ENCODE measurements at regions not wholly inside any gene's neighbourhood (a gene's known extent, or its start where the extent isn't known, plus 50 kb on each side); places are given as distances from the start of the nearest gene placed in this dataset.

DNA sequence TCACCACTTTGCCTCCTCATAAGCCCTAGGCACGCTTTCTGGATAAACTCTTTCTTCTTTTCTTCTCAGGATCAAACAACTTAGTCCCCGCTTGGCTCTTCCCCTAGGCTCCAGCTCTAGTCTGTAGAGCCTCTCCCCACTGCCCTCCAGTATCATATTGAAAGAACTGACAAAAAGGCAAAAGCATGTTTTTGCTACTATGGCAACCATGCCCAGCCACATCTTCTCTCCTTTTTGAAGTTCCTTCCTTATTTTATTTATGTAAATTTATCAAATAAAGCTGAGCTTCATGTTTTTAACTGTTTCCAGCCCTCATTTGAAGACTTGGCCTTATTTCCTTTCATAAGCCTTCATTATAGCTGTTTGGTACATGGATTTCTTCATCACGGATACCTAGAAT lies 86.0 kb upstream of the LIMCH1 start:
- CTCF ChIA-PET: no interaction called here
- H3K36me3 ChIP-seq (ENCODE audit: control insufficient read depth, insufficient read depth, low read length): no peaks in the 10 kb centered on the region
- no peak overlapping the region for H3K4me3 ChIP-seq (ENCODE audit: low read depth in 2 of 2, low read length in 2 of 2)
- in situ Hi-C loops (cut with HindIII; ENCODE audit: low pct_unique_long_range_greater_than_20kb, low sequenced_read_pairs): no loop called here
- ATAC-seq (no peak), DNase-seq (ENCODE audit: low read depth, low spot score) (no peak)
- BruUV-seq (replicated peaks): no TSS peak
- intact Hi-C loops (cut with micrococcal nuclease; ENCODE audit: unreplicated experiment): no loop called here
- POLR2A ChIA-PET: no interaction called here
- no peak overlapping the region for H3K27ac ChIP-seq (ENCODE audit: low read length)
- H3K9me3 ChIP-seq (ENCODE audit: control insufficient read depth, insufficient read depth, low read depth, low read length): no peaks in the 10 kb centered on the region
- no peaks in the 10 kb centered on the region for H3K4me1 ChIP-seq (ENCODE audit: control insufficient read depth, insufficient read depth, low read length)
- TF ChIP-seq SIN3A (IDR thresholded peaks at IDR 0.05; ENCODE audit: borderline replicate concordance, insufficient read depth, low read depth, low read length): no peak
- TF ChIP-seq, protein P1, sequence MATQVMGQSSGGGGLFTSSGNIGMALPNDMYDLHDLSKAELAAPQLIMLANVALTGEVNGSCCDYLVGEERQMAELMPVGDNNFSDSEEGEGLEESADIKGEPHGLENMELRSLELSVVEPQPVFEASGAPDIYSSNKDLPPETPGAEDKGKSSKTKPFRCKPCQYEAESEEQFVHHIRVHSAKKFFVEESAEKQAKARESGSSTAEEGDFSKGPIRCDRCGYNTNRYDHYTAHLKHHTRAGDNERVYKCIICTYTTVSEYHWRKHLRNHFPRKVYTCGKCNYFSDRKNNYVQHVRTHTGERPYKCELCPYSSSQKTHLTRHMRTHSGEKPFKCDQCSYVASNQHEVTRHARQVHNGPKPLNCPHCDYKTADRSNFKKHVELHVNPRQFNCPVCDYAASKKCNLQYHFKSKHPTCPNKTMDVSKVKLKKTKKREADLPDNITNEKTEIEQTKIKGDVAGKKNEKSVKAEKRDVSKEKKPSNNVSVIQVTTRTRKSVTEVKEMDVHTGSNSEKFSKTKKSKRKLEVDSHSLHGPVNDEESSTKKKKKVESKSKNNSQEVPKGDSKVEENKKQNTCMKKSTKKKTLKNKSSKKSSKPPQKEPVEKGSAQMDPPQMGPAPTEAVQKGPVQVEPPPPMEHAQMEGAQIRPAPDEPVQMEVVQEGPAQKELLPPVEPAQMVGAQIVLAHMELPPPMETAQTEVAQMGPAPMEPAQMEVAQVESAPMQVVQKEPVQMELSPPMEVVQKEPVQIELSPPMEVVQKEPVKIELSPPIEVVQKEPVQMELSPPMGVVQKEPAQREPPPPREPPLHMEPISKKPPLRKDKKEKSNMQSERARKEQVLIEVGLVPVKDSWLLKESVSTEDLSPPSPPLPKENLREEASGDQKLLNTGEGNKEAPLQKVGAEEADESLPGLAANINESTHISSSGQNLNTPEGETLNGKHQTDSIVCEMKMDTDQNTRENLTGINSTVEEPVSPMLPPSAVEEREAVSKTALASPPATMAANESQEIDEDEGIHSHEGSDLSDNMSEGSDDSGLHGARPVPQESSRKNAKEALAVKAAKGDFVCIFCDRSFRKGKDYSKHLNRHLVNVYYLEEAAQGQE (IDR thresholded peaks at IDR 0.05; ENCODE audit: insufficient read depth in 1 of 2, low read depth in 2 of 2, low read length in 1 of 2): no peak
- TF ChIP-seq, protein P2, sequence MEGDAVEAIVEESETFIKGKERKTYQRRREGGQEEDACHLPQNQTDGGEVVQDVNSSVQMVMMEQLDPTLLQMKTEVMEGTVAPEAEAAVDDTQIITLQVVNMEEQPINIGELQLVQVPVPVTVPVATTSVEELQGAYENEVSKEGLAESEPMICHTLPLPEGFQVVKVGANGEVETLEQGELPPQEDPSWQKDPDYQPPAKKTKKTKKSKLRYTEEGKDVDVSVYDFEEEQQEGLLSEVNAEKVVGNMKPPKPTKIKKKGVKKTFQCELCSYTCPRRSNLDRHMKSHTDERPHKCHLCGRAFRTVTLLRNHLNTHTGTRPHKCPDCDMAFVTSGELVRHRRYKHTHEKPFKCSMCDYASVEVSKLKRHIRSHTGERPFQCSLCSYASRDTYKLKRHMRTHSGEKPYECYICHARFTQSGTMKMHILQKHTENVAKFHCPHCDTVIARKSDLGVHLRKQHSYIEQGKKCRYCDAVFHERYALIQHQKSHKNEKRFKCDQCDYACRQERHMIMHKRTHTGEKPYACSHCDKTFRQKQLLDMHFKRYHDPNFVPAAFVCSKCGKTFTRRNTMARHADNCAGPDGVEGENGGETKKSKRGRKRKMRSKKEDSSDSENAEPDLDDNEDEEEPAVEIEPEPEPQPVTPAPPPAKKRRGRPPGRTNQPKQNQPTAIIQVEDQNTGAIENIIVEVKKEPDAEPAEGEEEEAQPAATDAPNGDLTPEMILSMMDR (IDR thresholded peaks at IDR 0.05): no peak
- TF ChIP-seq TCF7L2 (IDR thresholded peaks at IDR 0.05; ENCODE audit: low read depth, low read length): no peak
- H3K27me3 ChIP-seq (ENCODE audit: control insufficient read depth, insufficient read depth, low read length): peaks cover 2% of the 10 kb centered on the region; the same call in 1 of the 2 replicates

DNA sequence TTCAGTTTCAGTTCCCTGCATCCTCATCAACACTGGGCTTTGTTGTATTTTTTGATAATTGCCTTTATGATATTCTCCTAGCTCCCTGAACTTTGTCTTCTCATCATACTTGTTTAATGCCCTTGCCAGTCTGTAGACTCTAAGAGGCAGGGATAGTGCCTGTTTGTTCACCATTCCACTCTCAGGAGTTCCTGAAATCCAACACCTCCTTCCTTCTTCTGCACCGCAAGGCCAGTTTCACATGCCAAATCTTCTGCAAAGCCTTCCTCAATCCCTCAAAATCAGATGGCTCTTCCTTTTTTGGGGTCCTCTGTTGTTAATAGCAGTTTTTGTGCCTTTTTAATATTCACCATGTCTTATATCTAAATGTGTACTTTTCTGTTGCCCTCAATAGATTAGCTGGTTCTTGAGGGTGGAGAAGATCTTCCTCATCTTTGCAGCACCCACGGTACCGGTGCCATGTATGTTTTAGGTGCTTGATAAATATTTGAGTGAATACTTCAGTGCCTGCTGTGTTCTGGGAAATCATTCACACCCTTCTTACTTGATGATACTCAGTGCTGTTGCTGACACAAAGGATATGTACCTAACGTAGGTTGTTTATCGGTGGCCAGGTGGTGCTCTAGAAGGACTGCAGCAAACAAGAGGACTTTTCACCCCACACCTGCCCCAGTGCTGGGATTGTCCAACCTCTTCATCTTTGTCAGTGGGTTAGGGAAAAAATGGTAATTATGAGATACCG lies 85.3 kb upstream of the LIMCH1 start:
- Histone ChIP-seq H3K9me3 (ENCODE audit: control insufficient read depth, insufficient read depth, low read depth, low read length) (no peaks in the 10 kb centered on the region), H3K27me3 (ENCODE audit: control insufficient read depth, insufficient read depth, low read length) (peaks cover 2% of the 10 kb centered on the region; the same call in 1 of the 2 replicates), H3K36me3 (ENCODE audit: control insufficient read depth, insufficient read depth, low read length) (no peaks in the 10 kb centered on the region), H3K4me3 (ENCODE audit: low read depth in 2 of 2, low read length in 2 of 2) (no peak overlapping the region), H3K4me1 (ENCODE audit: control insufficient read depth, insufficient read depth, low read length) (no peaks in the 10 kb centered on the region), H3K27ac (ENCODE audit: low read length) (no peak overlapping the region)
- TF ChIP-seq SIN3A (IDR thresholded peaks at IDR 0.05; ENCODE audit: borderline replicate concordance, insufficient read depth, low read depth, low read length) (no peak), POLR2AphosphoS5 (IDR thresholded peaks at IDR 0.05; ENCODE audit: low read depth, low read length) (no peak), TCF7L2 (IDR thresholded peaks at IDR 0.05; ENCODE audit: low read depth, low read length) (no peak)
- TF ChIP-seq, protein P1 (IDR thresholded peaks at IDR 0.05; ENCODE audit: insufficient read depth in 1 of 2, low read depth in 2 of 2, low read length in 1 of 2): no peak
- TF ChIP-seq, protein P2 (IDR thresholded peaks at IDR 0.05): no peak
- intact Hi-C loops (cut with micrococcal nuclease; ENCODE audit: unreplicated experiment): no loop called here
- BruUV-seq (replicated peaks): no TSS peak
- ChIA-PET CTCF (no interaction called here), POLR2A (no interaction called here)
- in situ Hi-C loops (cut with HindIII; ENCODE audit: low pct_unique_long_range_greater_than_20kb, low sequenced_read_pairs): no loop called here
- ATAC-seq (no peak), DNase-seq (ENCODE audit: low read depth, low spot score) (no peak)

Measured in Panc1 (cell line).